ENCODE measurements at regions not wholly inside any gene's neighbourhood (a gene's known extent, or its start where the extent isn't known, plus 50 kb on each side); places are given as distances from the start of the nearest gene placed in this dataset.
"Not testable (repeated sequence)": the region's sequence is repeated elsewhere in the genome, so short reads cannot be mapped to it uniquely, and the experiment has no call there.

DNA sequence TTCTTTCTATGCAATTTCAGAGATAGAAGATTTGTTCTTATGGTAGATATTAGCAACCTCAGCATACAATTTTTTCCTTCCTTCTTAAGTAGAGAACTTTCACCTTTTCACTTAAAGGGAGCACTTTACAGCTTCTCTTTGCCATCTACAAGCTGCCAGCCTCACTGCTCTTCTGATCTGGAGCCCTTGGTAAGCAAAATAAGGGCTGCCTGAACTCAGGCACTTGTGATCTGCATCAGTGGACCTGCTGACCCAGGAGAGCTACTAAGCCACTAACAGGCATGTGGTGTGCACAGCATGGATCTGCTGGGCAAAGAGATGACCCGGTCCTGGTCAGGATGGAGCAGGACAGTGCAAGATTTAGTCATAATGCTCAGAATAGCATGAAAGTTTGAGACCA, 80.8 kb upstream of the SNTG2 start:
- peaks cover 7% of the 10 kb centered on the region; the same call in 1 of the 2 replicates for H3K27me3 ChIP-seq (ENCODE audit: control insufficient read depth, insufficient read depth, low read length)
- no peaks in the 10 kb centered on the region for H3K9me3 ChIP-seq (ENCODE audit: control insufficient read depth, insufficient read depth, low read depth, low read length)
- no peak for DNase-seq (ENCODE audit: low read depth, low spot score)
- TF ChIP-seq SIN3A (IDR thresholded peaks at IDR 0.05; ENCODE audit: borderline replicate concordance, insufficient read depth, low read depth, low read length) = no peak
- no peak for TF ChIP-seq TCF7L2 (IDR thresholded peaks at IDR 0.05; ENCODE audit: low read depth, low read length)
- TF ChIP-seq POLR2AphosphoS5 (IDR thresholded peaks at IDR 0.05; ENCODE audit: low read depth, low read length) = no peak
- no peak for TF ChIP-seq REST (IDR thresholded peaks at IDR 0.05; ENCODE audit: insufficient read depth in 1 of 2, low read depth in 2 of 2, low read length in 1 of 2)
- TF ChIP-seq, protein P1, sequence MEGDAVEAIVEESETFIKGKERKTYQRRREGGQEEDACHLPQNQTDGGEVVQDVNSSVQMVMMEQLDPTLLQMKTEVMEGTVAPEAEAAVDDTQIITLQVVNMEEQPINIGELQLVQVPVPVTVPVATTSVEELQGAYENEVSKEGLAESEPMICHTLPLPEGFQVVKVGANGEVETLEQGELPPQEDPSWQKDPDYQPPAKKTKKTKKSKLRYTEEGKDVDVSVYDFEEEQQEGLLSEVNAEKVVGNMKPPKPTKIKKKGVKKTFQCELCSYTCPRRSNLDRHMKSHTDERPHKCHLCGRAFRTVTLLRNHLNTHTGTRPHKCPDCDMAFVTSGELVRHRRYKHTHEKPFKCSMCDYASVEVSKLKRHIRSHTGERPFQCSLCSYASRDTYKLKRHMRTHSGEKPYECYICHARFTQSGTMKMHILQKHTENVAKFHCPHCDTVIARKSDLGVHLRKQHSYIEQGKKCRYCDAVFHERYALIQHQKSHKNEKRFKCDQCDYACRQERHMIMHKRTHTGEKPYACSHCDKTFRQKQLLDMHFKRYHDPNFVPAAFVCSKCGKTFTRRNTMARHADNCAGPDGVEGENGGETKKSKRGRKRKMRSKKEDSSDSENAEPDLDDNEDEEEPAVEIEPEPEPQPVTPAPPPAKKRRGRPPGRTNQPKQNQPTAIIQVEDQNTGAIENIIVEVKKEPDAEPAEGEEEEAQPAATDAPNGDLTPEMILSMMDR (IDR thresholded peaks at IDR 0.05) = no peak
- POLR2A ChIA-PET = no interaction called here
- CTCF ChIA-PET = interaction anchor here (0.6 kb wide), 1 partner anchor 262 kb away, joined by 3 read pairs; no protein-coding TSS in a partner anchor
- H3K4me3 ChIP-seq (ENCODE audit: low read depth in 2 of 2, low read length in 2 of 2) = no peak overlapping the region
- H3K4me1 ChIP-seq (ENCODE audit: control insufficient read depth, insufficient read depth, low read length) = no peaks in the 10 kb centered on the region
- no peak overlapping the region for H3K27ac ChIP-seq (ENCODE audit: low read length)
- no TSS peak for BruUV-seq (replicated peaks)
- in situ Hi-C loops (cut with HindIII; ENCODE audit: low pct_unique_long_range_greater_than_20kb, low sequenced_read_pairs) = no loop called here
- intact Hi-C loops (cut with micrococcal nuclease; ENCODE audit: unreplicated experiment) = no loop called here
- ATAC-seq = no peak
- H3K36me3 ChIP-seq (ENCODE audit: control insufficient read depth, insufficient read depth, low read length) = no peaks in the 10 kb centered on the region

GRCh38 chr2:869357-869871, 81.2 kb upstream of the SNTG2 start:
- BruUV-seq (replicated peaks) = no TSS peak
- Histone ChIP-seq H3K4me1 (ENCODE audit: control insufficient read depth, insufficient read depth, low read length) (no peaks in the 10 kb centered on the region), H3K36me3 (ENCODE audit: control insufficient read depth, insufficient read depth, low read length) (no peaks in the 10 kb centered on the region), H3K9me3 (ENCODE audit: control insufficient read depth, insufficient read depth, low read depth, low read length) (no peaks in the 10 kb centered on the region), H3K27me3 (ENCODE audit: control insufficient read depth, insufficient read depth, low read length) (peaks cover 7% of the 10 kb centered on the region; the same call in 1 of the 2 replicates), H3K4me3 (ENCODE audit: low read depth in 2 of 2, low read length in 2 of 2) (no peak overlapping the region), H3K27ac (ENCODE audit: low read length) (no peak overlapping the region)
- ATAC-seq = no peak
- intact Hi-C loops (cut with micrococcal nuclease; ENCODE audit: unreplicated experiment) (no loop called here), in situ Hi-C loops (cut with HindIII; ENCODE audit: low pct_unique_long_range_greater_than_20kb, low sequenced_read_pairs) (no loop called here)
- CTCF ChIA-PET = no interaction called here
- no peak for TF ChIP-seq REST (IDR thresholded peaks at IDR 0.05; ENCODE audit: insufficient read depth in 1 of 2, low read depth in 2 of 2, low read length in 1 of 2)
- TF ChIP-seq POLR2AphosphoS5 (IDR thresholded peaks at IDR 0.05; ENCODE audit: low read depth, low read length) = no peak
- TF ChIP-seq, protein P1 (IDR thresholded peaks at IDR 0.05) = no peak
- TF ChIP-seq TCF7L2 (IDR thresholded peaks at IDR 0.05; ENCODE audit: low read depth, low read length) = no peak
- no peak for TF ChIP-seq SIN3A (IDR thresholded peaks at IDR 0.05; ENCODE audit: borderline replicate concordance, insufficient read depth, low read depth, low read length)
- POLR2A ChIA-PET = interaction anchor here (0.7 kb wide), 1 partner anchor 8 kb away, joined by 4 read pairs; no protein-coding TSS in a partner anchor
- DNase-seq (ENCODE audit: low read depth, low spot score) = no peak

DNA sequence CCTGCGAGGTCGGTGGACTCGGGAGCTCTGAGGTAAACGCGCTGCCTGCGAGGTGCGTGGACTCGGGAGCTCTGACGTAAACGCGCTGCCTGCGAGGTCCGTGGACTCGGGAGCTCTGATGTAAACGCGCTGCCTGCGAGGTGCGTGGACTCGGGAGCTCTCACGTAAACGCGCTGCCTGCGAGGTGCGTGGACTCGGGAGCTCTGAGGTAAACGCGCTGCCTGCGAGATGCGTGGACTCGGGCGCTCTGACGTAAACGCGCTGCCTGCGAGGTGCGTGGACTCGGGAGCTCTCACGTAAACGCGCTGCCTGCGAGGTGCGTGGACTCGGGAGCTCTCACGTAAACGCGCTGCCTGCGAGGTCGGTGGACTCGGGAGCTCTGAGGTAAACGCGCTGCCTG, 81.8 kb upstream of the SNTG2 start:
- H3K36me3 ChIP-seq (ENCODE audit: control insufficient read depth, insufficient read depth, low read length); H3K27ac ChIP-seq (ENCODE audit: low read length); in situ Hi-C loops (cut with HindIII; ENCODE audit: low pct_unique_long_range_greater_than_20kb, low sequenced_read_pairs); H3K4me3 ChIP-seq (ENCODE audit: low read depth in 2 of 2, low read length in 2 of 2); ATAC-seq; H3K27me3 ChIP-seq (ENCODE audit: control insufficient read depth, insufficient read depth, low read length); CTCF ChIA-PET; BruUV-seq (replicated peaks); H3K4me1 ChIP-seq (ENCODE audit: control insufficient read depth, insufficient read depth, low read length); intact Hi-C loops (cut with micrococcal nuclease; ENCODE audit: unreplicated experiment); DNase-seq (ENCODE audit: low read depth, low spot score); H3K9me3 ChIP-seq (ENCODE audit: control insufficient read depth, insufficient read depth, low read depth, low read length): not testable (repeated sequence)
- POLR2A ChIA-PET = interaction anchor here (0.7 kb wide), 2 partner anchors 8 to 15 kb away, joined by 3 to 4 read pairs; no protein-coding TSS in a partner anchor
